ENCODE measurements at regions not wholly inside any gene's neighbourhood (a gene's known extent, or its start where the extent isn't known, plus 50 kb on each side); places are given as distances from the start of the nearest gene placed in this dataset.
A peak's percentile ranks its signal among the peaks of the same experiment; 100 is the strongest.

DNA sequence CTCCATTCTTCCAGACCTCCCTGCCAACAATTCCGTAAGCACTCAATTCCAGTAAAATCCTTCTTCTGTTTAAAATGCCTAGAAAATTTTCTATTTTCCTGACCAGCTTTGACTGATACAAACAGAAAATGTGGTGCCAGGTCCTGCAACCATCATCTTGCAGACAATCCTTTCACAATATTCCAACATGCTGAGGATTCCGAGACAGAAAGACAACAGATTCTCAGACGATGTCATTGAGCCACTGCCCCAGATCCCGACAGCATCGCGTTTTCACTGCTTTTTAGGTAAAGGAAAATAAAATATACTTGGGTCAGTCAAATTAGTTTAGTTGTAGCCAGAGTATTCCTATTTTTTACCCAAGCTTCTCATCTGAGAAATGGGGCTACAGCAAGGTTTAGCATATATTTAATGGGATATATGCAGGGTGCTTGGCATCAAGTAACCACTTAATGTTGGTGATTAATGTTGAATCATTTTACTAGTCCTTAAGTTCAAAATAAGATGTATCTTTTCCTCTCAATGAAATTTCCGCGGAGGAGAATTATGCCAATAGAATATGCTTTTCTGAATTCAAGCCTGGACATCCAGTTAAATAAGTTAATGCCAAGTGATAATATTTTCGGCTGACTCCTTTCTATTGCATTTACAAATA lies 866.6 kb downstream of the SLC4A3 start:
- DNase-seq (ENCODE audit: low read depth) = no peak

DNA sequence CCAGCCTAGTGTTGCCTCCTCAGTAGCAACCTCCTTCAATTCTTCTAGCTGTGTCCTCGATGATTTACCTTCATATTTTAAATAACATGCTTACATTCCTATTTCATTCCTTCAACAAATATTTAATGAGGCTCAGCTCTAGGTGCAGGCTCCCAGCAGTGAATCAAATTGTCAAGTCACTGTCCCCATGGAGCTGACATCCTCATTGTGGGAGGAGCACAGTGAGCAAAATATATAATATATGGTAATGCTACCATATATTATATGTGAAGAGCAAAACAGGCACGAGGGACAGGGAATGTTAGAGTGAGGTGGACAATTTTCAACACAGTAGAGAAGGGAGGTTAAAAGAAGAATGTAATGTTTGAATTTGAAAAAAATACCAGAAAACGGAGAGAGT lies 869.1 kb downstream of the SLC4A3 start:
- no peak for DNase-seq (ENCODE audit: low read depth)

DNA sequence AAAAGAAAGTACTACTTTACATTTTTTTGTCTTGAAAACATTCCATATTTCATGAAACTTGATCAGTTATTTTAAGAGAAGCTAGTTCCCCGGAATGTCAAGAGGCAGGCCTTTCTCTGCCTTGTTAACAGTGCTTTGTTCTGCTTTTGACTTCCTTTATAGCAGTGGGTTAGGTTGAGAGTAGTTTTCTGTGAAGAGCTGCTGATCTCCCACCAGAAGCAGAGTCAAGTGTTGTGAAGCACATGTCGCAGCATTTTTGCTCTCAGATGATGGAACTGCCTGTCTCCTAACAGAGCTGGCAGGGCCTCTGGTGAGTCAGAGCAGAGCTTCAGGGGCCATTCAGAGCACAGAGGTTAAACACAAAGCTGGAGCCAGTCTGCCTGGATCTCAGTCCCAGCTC lies 871.8 kb downstream of the SLC4A3 start:
- peak; percentile 56 for DNase-seq (ENCODE audit: low read depth)

DNA sequence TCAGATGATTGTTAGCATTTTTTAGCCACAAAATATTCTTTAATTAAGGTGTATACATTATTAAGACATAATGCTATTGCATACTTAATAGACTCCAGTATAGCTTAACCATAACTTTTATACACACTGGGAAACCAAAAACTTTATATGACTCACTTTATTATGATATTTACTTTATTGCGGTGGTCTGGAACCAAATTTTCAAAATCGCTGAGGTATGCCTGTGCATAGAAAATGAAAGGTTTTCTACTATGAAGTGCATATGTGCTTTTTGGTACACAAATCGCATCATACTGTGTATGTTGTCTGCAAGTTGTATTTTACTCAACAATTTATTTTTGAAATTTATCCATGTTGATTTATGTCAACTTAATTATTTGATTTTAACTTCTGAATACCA lies 875.1 kb downstream of the SLC4A3 start:
- DNase-seq (ENCODE audit: low read depth) = no peak

DNA sequence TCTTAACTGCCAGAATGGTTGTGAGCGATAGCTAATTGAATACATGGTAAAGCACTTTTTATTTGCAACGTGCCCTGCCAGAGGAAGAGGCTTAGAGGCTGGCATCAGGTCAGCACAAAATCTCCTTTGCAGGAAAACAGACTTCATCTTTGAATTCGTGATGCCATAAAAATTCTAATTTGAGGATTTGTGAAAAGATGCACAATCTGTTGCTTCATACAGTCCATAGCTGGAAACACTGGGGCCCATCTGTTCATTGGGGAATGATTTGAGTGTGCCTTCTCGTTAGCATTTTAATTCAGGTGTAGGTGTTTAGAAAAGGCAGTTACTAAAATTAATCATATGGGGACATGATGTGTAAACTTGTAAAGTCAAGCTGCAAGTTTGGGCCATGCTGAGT lies 876.0 kb downstream of the SLC4A3 start:
- no peak for DNase-seq (ENCODE audit: low read depth)

DNA sequence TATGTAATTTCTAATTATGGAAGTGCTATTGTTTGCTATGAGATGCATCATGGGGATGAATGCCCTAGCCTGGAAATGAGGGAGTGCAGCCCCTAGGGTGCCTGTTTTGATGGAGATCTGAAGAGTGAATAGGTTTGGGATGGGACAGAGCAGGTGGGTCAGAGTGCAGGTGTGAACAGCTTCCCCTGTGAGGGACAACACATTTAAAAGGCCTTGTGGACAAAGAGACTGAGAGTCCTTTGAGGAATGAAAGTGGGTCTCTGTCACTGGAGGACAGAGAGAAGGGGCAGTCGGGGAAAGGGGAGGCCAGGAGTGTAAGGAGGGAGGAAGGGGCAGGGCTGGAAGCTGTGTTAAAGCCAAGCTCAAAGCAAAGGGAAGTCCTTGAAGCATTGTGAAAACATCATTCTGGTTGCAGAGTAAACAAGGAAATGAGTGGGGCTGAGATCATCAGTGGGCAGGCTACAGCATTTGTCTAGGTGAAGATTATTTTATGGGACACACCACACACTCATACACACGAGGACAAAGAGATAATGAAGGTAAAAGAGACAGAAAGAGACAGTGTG lies 877.6 kb downstream of the SLC4A3 start:
- no peak for DNase-seq (ENCODE audit: low read depth)

DNA sequence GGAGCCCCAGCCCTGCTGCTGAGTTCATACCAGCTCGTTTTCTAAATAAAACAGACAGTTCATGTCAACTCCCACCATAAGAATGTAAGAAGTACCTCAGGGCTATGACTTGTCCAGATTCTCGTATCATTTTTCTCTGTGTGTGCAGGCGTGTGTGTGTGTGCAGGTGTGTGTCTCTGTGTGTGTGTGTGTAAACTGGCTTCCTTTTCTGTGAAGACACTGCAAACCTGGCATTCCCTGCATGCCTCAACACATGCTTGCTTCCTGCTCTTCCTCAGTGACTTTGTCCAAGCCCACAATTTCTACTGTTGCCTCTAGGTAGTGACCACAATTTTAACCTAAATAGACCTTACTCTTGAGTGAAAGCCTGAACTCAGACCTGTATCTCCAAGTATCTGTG lies 879.0 kb downstream of the SLC4A3 start:
- DNase-seq (ENCODE audit: low read depth) = no peak

DNA sequence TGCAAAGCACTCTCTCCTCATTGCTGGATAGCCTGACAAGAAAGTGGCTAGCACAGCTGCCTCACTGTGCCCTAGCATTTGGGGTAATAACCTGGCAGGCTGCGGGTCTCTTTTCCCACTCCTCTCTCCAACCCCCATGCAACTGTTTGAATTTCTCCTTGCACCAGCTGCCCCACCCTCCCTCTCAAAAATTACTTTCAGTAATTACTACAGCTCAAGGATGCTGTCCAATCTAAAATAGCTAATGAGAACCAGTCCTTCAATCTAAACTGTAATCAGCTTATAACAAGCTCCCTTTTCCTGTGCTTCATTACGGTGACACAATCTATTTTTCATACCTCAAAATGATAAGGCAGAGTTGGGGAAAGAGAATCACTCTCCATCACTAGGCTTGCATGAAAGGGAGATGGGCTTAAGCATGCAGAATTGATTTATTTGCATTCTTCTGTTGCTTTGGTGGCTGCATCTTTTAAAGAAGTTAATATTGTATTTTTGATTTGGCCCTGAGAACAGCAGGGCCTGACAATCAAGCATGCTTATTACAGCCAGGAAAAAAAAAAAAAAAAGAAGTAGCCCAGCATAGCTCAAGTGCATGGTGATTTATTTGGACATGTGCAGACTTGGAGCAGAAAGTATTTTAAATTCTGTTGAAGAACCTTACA lies 881.8 kb downstream of the SLC4A3 start:
- DNase-seq (ENCODE audit: low read depth) = no peak

DNA sequence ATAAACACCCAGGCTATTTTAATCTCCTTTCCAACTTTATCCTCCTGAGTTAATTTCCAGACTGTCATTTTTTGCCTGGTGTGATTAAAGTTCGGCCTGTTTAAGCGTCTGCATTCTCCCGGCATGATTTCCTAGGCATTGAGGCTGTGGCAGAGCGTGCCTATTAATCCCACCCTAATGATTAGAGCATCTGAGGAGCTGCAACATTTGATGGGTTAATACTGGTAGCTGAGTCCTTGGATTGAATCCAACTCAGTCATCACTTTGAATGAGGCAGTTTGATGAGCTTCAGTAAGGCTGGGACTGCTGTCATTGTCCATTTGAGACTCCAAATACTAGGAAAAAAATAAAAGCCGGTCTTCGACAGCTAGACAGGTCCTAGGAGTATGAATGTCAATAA lies 882.5 kb downstream of the SLC4A3 start:
- DNase-seq (ENCODE audit: low read depth) = no peak

DNA sequence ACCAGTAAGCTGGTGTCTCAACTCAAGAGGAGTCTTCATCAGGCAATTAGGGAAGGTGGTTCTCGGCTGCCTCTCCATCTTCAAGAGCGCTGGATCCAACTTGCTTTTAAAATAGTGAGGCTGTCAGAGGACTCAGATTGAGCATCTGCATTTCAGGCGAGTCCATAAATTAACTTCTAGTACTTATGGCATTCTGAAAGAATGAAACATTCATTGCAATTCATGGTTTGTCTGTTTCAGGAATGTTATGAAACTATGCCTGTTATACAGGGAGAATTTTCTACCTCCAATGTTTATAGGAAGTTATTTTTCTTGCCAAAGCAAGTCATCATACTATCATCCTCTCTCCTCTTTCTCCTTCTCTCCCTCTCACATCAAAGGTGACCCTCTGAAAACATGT lies 883.2 kb downstream of the SLC4A3 start:
- DNase-seq (ENCODE audit: low read depth) = no peak

DNA sequence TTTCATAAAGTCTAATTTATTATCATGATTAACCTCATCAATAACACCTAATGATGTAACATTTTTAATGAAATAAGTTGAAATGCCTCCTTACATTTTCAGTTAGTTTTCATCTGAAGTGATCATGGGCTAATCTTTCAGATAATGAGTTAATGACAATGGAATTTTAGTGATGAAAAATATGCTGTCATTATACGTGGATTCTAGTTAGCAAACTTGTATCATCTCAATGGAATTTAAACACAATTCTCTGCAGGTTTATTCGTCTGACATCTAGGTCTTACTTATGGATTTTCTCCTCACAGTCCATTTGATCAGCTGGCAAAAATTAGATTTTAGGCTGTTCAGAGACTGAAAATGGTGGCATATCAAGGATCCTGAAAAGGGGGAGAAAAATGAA lies 885.0 kb downstream of the SLC4A3 start:
- no peak for DNase-seq (ENCODE audit: low read depth)

DNA sequence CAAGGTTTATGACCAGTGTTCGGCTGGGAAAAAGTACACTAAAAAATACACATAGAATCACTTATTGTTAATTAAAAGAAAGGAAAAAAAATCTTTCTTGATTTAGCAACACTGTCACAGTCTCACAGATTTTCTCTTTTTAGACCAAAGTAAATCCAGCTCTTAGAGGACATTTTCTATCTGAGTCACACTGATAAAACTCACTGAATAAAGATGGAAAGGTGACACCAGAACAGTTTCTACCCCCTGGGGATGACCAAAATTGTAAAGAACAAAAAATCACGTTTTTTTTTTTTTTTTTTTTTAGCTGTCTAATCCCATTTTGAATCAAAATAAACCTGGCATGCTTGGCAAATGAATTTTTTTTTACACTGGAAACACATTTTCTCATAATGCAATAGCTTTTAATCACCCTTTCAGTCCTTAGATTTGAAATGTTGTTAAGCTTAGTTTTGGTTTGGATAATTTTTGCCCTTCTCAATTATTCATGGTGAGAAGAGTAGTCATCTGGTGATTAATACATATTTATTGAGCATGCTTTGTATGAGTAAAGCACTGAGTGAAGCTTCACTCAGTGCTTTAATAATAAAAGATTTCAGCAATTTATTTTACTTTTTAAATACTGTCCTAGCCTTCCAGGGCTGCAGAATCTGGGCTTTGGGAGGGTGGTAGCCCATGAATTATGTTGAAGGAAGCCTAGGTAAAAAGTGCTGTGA lies 886.3 kb downstream of the SLC4A3 start:
- DNase-seq (ENCODE audit: low read depth) = no peak

DNA sequence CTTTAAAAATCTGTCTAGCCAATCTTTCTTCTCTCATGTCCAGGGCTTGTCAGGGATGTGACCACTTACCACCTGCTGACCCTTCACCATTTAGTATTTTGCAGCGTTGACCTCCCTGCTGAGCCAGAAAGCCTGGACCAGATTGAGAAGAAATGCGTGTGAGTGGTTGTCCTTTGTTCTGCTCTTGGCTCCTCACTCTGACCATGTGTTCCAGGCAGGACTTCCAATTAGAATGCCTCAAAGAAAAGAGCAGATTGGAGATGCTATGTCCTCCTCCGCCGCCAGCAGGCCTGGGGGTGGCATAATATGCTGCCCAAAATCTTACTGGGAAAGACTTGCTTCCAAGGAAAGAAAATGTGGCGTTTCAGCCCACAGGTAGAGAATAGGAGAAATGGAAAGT lies 894.1 kb downstream of the SLC4A3 start:
- DNase-seq (ENCODE audit: low read depth) = no peak

DNA sequence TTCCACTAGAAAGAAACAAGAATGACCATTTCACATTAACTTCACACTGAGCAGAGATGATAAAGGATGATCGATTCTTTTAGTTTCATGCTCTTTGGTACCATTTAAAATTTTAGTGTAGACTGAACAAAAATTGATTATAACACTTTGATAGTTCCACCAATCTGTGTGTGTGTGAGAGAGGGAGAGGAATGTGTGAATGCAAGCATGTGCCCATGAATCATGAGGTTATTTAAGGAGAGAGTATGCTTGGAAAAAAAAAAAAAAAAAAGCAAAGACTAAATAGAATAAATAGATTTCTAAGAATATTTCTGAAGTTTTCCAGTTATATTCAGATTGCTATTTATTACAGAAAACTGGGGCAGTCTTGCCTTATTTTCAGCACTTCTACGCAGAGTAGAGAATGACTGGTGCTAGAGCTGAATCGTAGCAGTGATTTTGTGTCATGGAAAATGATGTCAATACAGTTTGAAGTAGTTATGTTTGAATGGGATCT lies 900.8 kb downstream of the SLC4A3 start:
- no peak for DNase-seq (ENCODE audit: low read depth)

DNA sequence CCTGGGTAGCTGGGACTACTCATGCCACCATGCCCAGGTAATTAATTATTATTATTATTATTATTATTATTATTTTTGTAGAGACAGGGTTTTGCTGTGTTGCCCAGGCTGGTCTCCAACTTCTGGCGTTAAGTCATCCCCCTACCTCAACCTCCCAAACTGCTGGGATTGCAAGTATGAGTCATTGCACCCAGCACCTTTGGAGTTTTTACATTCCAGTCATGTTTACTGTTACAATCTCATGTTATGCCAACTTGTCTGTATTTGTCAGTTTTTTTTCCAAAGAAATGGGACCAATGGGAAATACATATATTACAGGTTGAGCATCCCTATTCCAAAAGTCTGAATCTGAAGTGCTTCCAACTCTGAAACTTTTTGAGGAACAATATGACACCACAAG lies 903.8 kb downstream of the SLC4A3 start:
- no peak for DNase-seq (ENCODE audit: low read depth)

DNA sequence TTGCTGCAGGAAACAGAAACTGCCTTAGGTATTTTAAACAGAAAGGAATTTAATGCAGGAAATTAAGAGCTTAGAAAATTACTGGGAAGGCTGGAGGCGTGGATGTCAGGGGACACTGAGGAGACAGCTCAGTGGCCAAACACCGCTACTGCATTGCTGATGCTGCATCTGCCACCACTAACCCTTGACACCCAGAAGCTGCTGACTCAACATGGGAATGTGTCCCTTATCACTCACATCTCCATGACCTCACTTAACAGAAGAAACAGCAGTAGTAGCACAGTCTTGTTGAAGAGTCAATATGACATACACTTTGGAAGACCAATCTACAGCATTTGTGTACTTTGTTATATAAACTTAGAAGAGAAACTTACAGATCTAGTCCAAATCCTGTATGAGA lies 906.1 kb downstream of the SLC4A3 start:
- DNase-seq (ENCODE audit: low read depth) = no peak

DNA sequence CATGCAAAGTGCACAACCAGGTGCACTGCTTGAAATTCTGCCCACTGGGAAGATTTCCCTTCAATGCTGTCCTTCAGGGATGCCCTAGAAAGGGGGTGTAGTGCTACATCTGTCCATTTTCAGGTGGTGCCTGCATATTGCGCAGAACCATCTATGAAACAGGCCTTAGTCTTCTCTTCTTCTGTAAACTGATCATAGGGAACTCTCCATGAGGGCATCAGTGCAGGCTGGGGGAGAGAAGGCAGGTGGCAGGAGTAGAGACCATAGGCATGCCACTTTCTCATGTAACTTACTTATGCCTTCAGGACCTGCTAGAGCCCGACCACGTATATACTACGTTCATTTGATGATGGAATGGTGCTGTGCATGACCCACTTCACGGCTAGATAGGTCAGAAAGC lies 912.1 kb downstream of the SLC4A3 start:
- DNase-seq (ENCODE audit: low read depth) = no peak

DNA sequence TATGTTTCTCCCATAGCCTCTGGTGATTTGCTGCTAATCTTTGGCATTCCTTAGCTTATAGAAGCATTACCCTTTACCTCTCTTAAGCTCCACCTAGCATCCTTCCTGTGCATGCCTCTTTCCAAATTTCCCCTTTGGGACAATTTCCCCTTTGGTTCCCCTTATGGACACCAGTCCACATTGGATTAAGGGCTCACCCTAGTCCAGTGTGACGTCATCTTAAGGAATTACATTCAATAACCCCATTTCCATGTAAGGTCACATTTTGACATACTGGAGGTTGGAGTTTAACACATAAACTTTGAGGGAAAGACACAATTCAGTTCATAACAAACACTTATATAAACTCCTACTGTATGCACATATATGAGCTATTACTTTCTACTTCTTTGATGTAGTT lies 916.6 kb downstream of the SLC4A3 start:
- DNase-seq (ENCODE audit: low read depth) = no peak

DNA sequence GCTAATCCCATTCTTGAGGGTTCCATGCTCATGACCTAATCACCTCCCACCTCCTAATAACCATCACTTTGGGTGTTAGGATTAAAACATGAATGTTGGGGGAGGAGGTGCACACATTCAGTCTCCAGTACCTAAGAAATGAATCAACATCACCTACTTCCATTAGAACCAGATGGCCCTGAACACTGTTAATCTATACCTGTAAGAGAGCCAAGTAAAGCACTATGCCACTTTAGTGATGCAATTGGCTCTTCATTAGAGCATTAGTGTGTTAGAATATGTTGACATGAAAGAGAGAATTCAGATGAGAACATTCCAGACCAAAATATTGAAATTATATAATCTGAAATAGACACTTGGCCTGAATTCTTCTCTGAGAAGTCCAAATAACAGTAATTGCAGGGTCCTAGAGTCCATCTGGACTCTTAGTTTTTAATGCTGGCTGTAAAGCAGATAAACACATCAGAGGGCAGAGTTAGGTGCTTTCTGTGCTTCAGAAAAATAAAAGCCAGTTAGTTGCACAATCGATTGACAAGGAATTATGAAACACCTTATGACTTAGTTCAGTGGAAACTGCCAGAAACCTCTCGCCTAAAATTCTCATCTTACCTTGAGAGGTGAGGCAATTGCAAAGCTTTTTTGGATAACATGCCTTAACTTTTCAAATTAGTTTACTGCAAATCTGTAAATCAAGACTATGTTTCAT lies 923.7 kb downstream of the SLC4A3 start:
- no peak for DNase-seq (ENCODE audit: low read depth)

DNA sequence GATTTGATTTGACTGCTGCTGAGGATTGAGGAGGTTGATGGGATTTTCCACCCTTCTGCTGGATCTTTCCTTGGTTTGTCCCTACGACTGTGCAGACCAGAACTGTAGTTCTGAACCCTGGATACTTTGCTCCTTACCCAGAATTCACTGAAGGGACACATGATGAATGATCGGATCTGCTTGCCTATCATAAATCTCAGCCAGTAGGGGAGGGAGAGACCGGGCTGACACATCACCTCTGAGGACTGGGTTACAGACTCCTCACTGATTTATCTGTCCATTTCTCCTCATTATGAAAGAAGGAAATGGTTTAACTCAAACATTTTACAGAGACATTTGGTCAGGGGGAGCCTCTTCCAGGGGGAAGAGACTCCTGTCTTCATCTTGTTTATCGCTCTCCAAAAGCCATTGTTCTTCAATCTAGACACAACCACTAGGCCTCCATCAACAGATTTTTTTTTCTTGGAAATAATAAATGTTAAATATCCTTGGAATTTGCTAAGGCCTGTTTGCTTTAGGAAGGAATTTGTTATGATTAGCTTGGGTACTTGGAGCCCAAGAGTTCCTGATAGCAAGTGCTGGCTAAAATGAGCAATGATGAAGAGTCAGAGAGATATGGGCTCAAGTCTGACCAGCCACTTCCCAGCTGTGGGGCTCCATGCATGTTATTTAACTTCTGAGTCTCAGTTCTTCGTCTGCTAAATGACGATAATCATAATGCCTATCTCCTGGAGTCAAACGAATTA lies 925.5 kb downstream of the SLC4A3 start:
- DNase-seq (ENCODE audit: low read depth) = no peak

DNA sequence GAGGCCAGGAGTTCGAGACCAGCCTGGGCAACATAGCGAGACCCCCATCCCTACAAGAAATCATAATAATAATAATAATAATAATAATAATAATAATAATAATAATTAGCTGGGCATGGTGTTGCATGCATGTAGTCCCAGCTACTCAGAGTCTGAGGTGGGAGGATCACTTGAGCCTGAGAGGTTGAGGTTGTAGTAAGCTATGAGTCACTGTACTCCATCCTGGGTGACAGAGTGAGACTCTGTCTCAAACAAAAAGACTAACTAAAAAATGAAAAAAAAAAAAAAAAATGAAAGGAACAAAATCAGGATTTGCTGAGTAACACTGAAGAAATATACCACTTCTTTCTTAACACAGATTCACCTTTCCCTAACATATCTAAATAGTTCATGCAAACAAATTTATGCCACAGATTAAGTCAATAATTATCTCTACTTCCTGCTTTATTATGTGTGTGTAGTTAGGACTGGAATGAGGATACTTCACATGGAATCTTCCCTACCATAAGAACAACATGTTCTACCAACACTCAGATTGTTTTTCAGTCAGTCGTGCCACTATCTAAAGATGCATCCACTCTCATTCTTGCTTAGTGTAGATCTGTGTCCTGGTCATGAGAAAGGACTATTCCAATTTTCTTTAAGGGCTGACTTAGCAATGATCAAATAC lies 928.7 kb downstream of the SLC4A3 start:
- DNase-seq (ENCODE audit: low read depth) = no peak
